SK-N-MC (cell line): ENCODE measurements at regions not wholly inside any gene's neighbourhood (a gene's known extent, or its start where the extent isn't known, plus 50 kb on each side); places are given as distances from the start of the nearest gene placed in this dataset.
"Not testable (repeated sequence)": the region's sequence is repeated elsewhere in the genome, so short reads cannot be mapped to it uniquely, and the experiment has no call there.

ENCODE experiments used
- EZH2 ChIP-seq: fragments of 200-600 bp; sonication (generic); IDR thresholded peaks from one replicate; pipeline ENCODE4 v1.6.1; 2017; ENCODE audit warnings: antibody characterized with exemption
- POLR2AphosphoS5 ChIP-seq: IDR thresholded peaks from 2 replicates; pipeline ENCODE4 v1.6.1; 2012; ENCODE audit warnings: mild to moderate bottlenecking, low read depth, low read length, borderline replicate concordance

GRCh38 chr1:149366402-149366801 is 108.4 kb upstream of the NBPF19 start:
- not testable (repeated sequence) for TF ChIP-seq POLR2AphosphoS5, EZH2
